A673 (cell line): ENCODE measurements at regions not wholly inside any gene's neighbourhood (a gene's known extent, or its start where the extent isn't known, plus 50 kb on each side); places are given as distances from the start of the nearest gene placed in this dataset.

Experiments
- BruUV-seq: library from RNA; stranded (reverse); fragments of 400-500 nt; replicated peaks from 2 replicates; lab custom pipeline; 2021; lab: Mats Ljungman, UMichigan
- CTCF ChIA-PET: fragments of 300-600 bp; sonication (Branson Sonifier 250); formaldehyde crosslinking; loops from one replicate; lab custom pipeline; 2022; ENCODE audit warnings: antibody characterized with exemption; lab: Charles Lee
- POLR2A ChIA-PET: fragments of 300-600 bp; sonication (Branson Sonifier 250); formaldehyde crosslinking; loops from one replicate; lab custom pipeline; 2022; ENCODE audit warnings: antibody characterized with exemption; ENCODE audit not compliant: low non-redundant PET; lab: Charles Lee
- DNase-seq: peaks from one replicate; pipeline ENCODE4 v3.0.0-alpha.2; 2015; ENCODE audit warnings: low spot score
- H3K27ac ChIP-seq: fragments of 200-600 bp; sonication (generic); 2 replicates; pipeline ENCODE4 v1.5.1; 2016; ENCODE audit warnings: mixed run types, low read depth, mild to moderate bottlenecking, mixed read lengths, antibody characterized with exemption, low read length; ENCODE audit not compliant: poor library complexity, severe bottlenecking
- H3K27me3 ChIP-seq: fragments of 200-600 bp; sonication (generic); replicated peaks from 2 replicates; pipeline ENCODE4 v1.6.1; 2017; ENCODE audit warnings: mixed run types, low read depth, mild to moderate bottlenecking, mixed read lengths, antibody characterized with exemption, low read length; ENCODE audit not compliant: insufficient read depth, poor library complexity
- H3K36me3 ChIP-seq: fragments of 200-600 bp; sonication (generic); 2 replicates; pipeline ENCODE4 v1.6.1; 2016; ENCODE audit warnings: mixed run types, mild to moderate bottlenecking, mixed read lengths, antibody characterized with exemption, low read length; ENCODE audit not compliant: insufficient read depth, poor library complexity, severe bottlenecking
- H3K4me1 ChIP-seq: fragments of 200-600 bp; sonication (generic); 2 replicates; pipeline ENCODE4 v1.6.1; 2017; ENCODE audit warnings: mixed run types, mild to moderate bottlenecking, mixed read lengths, antibody characterized with exemption, low read length; ENCODE audit not compliant: insufficient read depth, poor library complexity, severe bottlenecking
- H3K4me3 ChIP-seq: fragments of 200-600 bp; sonication (generic); 2 replicates; pipeline ENCODE4 v1.5.1; 2016; ENCODE audit warnings: low read depth, mixed run types, mild to moderate bottlenecking, mixed read lengths, low read length; ENCODE audit not compliant: poor library complexity, severe bottlenecking
- H3K9me3 ChIP-seq: fragments of 200-600 bp; sonication (generic); 2 replicates; pipeline ENCODE4 v1.6.1; 2016; ENCODE audit warnings: mixed run types, low read depth, mild to moderate bottlenecking, mixed read lengths, antibody characterized with exemption, low read length; ENCODE audit not compliant: poor library complexity, severe bottlenecking
- CTCF ChIP-seq: fragments of 300-800, 200-600 bp; sonication (generic); conservative IDR thresholded peaks from 2 replicates; pipeline ENCODE4 v1.5.1; 2017; ENCODE audit warnings: low read depth, mild to moderate bottlenecking, antibody characterized with exemption, low read length, moderate library complexity, mixed read lengths
- EZH2 ChIP-seq: fragments of 200-600 bp; sonication (generic); IDR thresholded peaks from 2 replicates; pipeline ENCODE4 v1.6.1; 2017; ENCODE audit warnings: borderline replicate concordance, low read depth, mild to moderate bottlenecking, mixed read lengths, antibody characterized with exemption, low read length; ENCODE audit not compliant: poor library complexity, severe bottlenecking
- intact Hi-C: fragments of 100-400 bp; cut with micrococcal nuclease; formaldehyde crosslinking; loops from one replicate; pipeline ENCODE4 v1.10.0; 2022; ENCODE audit not compliant: unreplicated experiment

- POLR2A ChIA-PET, result no interaction called here
- no TSS peak for BruUV-seq
- no peak overlapping the region for H3K4me3 ChIP-seq
- DNase-seq, result no peak
- H3K4me1 ChIP-seq, result no peaks in the 10 kb centered on the region
- no peaks in the 10 kb centered on the region for H3K36me3 ChIP-seq
- no peak for TF ChIP-seq CTCF
- TF ChIP-seq EZH2, result no peak
- no peaks in the 10 kb centered on the region for H3K9me3 ChIP-seq
- intact Hi-C loops, result no loop called here
- H3K27ac ChIP-seq, result no peak overlapping the region
- CTCF ChIA-PET, result no interaction called here
- no peaks in the 10 kb centered on the region for H3K27me3 ChIP-seq
Observed at GRCh38 chr13:105602956-105603670, 932.3 kb downstream of the EFNB2 start.

GRCh38 chr13:105599477-105600037 is 935.9 kb downstream of the EFNB2 start:
- CTCF ChIA-PET, result no interaction called here
- H3K4me3 ChIP-seq, result no peak overlapping the region
- no peak for DNase-seq
- H3K4me1 ChIP-seq, result no peaks in the 10 kb centered on the region
- no peaks in the 10 kb centered on the region for H3K36me3 ChIP-seq
- POLR2A ChIA-PET, result interaction anchor here (0.5 kb wide), 1 partner anchor 142 kb away, joined by 3 read pairs; no protein-coding TSS in a partner anchor
- no peak for TF ChIP-seq CTCF
- TF ChIP-seq EZH2, result no peak
- BruUV-seq, result no TSS peak
- no peaks in the 10 kb centered on the region for H3K9me3 ChIP-seq
- H3K27me3 ChIP-seq, result no peaks in the 10 kb centered on the region
- intact Hi-C loops, result no loop called here
- no peak overlapping the region for H3K27ac ChIP-seq

GRCh38 chr13:105598529-105598928 is 936.9 kb downstream of the EFNB2 start:
- Histone ChIP-seq H3K36me3 (no peaks in the 10 kb centered on the region), H3K27ac (no peak overlapping the region), H3K4me1 (no peaks in the 10 kb centered on the region), H3K4me3 (no peak overlapping the region), H3K27me3 (no peaks in the 10 kb centered on the region), H3K9me3 (no peaks in the 10 kb centered on the region)
- DNase-seq, result no peak
- CTCF ChIA-PET, result no interaction called here
- BruUV-seq, result no TSS peak
- intact Hi-C loops, result no loop called here
- POLR2A ChIA-PET, result no interaction called here
- no peak for TF ChIP-seq EZH2
- TF ChIP-seq CTCF, result no peak
